Stimulated activated CD8-positive, alpha-beta memory T cell treated with anti-CD3 and anti-CD28 coated beads, Interleukin-12 subunit alpha, Interleukin-12 subunit beta, amount 100 ng/mL, for 24 hours (primary cell): ENCODE measurements at regions not wholly inside any gene's neighbourhood (a gene's known extent, or its start where the extent isn't known, plus 50 kb on each side); places are given as distances from the start of the nearest gene placed in this dataset.

Source experiments
- DNase-seq: peaks from one replicate; pipeline ENCODE4 v3.0.0-alpha.2; 2020; ENCODE audit errors: extremely low read depth

DNA sequence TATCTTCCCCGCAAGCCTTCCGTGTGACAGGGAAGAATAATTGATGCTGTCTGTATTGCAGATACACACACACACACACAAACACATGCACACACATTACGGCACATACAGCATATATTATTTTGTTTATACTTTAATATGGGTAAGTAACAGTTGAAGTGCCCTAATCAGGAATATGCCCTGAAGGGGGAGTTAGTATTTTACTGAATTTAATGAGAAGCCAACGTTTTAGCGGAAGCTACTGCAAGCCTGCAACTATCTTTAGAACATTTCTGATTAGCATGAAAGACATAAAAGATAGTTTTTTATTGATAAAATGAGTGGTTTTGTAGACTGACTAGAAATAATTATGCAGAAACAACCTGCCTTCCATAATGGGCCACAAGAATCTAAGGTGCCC lies 296.6 kb upstream of the SLCO3A1 start:
- DNase-seq: no peak

DNA sequence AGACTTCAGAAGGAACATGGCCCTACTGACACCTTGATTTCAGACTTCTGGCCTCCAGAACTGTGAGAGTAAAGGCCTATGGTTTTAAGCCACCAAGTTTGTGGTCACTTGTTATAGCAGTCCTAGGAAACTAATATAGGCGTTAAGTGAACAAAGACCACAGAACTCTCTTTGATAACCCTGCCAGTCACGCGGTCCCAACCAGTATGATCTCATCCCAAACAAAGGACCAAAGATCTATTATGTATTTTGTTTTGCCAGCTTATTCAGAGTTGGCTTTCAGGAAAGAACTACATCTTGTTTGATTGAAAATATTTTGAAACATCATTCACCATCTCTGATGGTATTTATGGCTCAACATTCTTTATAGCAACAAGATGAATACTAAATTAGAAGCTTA lies 294.4 kb upstream of the SLCO3A1 start:
- DNase-seq: no peak

DNA sequence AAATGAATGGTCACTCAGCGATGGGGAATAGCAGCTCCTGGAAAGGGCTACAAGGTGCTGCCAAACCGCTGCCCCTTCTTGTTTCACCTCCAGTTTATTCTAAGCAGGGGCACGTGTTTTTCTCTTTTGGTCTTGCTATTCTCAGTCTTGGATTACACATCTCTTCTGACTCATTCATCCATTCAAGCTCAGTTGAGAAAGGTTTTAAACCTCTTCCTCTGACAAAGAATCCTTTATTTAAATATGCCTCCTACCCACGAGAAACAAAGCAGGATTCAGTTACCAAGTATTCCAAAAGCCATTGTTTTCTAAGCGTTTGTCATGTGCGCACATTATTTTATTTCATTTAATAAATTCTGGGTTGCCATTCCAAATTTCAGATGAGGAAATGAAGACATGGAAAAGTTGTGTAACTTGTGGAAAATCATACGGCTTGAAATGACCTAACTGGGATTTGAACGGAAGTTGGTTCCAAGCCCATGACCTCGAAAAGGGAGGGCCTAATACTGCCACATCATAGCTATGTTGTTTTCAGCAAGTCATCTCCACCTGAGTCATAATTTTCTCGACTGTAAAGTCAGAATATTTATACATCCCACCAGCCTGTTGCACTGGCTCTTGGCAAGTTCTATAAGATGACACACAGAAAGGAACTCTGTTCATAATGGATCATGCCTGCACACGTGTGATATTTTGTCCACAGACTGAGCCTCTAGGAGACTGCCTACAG lies 292.0 kb upstream of the SLCO3A1 start:
- no peak for DNase-seq

DNA sequence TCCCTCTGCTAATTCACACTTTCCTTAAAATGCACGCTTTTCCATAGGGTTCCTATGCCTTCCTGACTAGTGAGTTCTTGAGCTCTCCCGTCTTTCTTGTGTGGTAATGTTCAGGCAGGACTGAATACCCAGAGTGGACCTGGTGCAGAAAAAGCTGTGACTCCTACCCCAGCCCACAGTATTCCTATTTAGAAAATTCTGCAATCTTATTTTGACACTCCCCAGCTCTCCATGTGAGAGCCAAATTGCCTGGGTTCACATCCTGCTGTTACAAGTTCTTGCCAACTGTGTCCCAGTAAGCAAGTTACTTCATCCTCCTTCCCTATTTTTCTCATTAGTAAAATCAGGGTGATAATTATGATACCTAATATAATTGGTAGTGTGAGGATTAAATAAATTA lies 290.8 kb upstream of the SLCO3A1 start:
- DNase-seq: no peak

GRCh38 chr15:91564631-91565030 lies 288.9 kb upstream of the SLCO3A1 start:
- DNase-seq: no peak

- DNase-seq: no peak
Measured at GRCh38 chr15:91566141-91566540, 287.4 kb upstream of the SLCO3A1 start.

DNA sequence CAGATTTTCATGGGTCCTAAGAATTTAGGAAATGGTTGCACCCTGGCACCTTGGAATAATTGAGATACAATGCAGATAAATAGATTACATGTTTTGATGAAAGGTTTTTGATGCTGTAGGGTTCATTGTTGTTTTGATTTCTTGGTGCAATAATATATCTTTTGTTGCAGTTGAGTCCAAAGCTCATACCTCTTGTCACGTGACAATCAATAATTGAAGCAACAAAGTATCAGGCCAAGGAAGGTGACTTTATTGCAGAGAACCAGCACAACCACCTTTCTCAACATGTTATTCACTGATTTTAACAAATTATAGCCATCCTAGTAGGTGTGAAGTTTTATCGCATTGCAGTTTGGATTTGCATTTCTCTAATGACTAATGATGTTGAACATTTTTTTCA lies 285.5 kb upstream of the SLCO3A1 start:
- no peak for DNase-seq

- DNase-seq: no peak
Measured at GRCh38 chr15:91572110-91572509, 281.4 kb upstream of the SLCO3A1 start.

GRCh38 chr15:91576096-91576495 lies 277.4 kb upstream of the SLCO3A1 start:
- DNase-seq: no peak

GRCh38 chr15:91578511-91578910 lies 275.0 kb upstream of the SLCO3A1 start:
- no peak for DNase-seq

GRCh38 chr15:91584895-91585294 lies 268.6 kb upstream of the SLCO3A1 start:
- DNase-seq: no peak

GRCh38 chr15:91586560-91586959 lies 266.9 kb upstream of the SLCO3A1 start:
- no peak for DNase-seq

DNA sequence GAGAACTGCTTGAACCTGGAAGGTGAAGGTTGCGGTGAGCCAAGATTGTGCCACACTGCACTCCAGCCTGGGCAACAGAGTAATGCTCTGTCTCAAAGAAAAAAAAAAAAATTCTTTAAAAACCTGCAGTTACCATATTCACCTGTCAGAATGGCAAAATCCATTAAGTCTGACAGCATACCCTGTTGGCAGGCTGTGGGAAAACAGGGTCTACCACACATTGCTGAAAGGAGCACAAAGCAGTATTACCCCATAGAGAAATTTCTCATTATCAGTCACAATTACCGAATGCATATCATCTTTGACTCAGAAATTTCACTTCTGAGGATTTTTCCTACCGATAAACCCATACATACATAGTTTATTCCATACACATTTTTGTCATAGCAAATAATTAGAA lies 264.1 kb upstream of the SLCO3A1 start:
- no peak for DNase-seq

GRCh38 chr15:91592567-91592966 lies 260.9 kb upstream of the SLCO3A1 start:
- DNase-seq: no peak

DNA sequence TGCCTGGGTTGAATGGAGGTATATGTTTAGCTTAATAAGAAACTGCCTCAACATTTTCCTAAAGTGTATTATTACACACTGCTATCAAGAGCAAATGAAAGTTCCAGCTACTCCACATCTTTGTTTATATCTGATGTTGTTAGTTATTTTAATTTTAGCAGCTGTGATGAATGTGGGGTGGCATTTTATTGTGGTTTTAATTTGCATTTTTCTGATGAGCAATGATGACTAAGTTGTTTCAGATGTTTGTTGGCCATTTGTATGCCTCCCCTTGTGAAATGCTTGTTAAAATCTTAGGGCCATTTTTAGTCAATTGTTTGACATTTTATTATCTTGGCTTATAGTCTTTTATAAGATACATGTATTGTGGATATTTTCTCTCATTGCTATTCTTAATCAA lies 260.4 kb upstream of the SLCO3A1 start:
- DNase-seq: no peak

GRCh38 chr15:91593653-91594052 lies 259.9 kb upstream of the SLCO3A1 start:
- no peak for DNase-seq

- no peak for DNase-seq
Measured at GRCh38 chr15:91599261-91599660, 254.2 kb upstream of the SLCO3A1 start.

DNA sequence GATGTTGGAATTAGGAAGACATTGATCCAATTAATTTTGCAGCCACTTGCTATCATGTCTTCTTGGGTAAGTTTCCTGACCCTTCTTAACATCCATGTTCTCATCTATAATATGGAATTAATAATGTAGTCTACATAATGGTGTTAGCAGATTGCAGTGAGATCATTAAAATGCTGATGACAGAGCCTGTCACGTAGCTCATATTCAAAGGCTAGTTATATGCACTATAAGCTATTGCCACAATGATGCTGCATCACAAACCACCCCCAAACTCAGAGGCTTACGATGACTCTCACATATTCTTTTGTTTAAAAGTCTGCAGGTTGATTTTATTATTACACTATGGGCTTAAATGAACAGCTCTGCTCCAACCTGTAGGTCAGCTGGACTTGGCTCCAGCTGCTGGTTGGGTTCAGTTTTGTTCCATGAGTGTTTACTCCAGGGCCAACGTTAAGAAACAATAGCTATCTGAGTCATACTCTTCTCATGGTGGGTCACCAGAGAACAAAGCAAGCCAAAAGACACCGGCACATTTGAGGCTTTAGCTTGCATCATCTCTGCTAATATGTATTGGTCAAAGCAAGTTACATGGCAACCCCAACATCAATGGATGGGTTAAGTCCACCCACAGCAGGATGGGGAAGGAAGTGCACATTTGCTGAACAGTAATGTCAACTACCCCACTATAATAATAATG lies 250.0 kb upstream of the SLCO3A1 start:
- no peak for DNase-seq

- no peak for DNase-seq
Measured at GRCh38 chr15:91604122-91604521, 249.4 kb upstream of the SLCO3A1 start.

DNA sequence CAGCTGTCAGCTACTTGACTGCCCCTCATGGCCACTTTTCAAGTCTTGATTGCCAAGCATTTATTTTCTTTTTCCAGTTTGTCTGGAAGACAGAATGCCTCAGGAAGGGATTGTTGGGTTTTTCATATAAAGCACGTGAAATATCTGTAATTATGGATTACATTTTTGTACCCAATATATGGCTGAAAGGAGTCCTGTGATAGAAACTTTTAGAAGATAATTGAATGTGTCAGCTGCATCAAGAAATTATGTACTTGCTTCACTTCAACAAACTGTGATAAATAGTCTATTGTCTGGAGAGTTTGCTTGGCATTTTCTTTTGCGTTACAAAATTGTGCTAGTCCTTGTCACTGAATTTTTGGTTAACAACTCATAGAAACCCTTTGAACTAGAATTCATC lies 247.9 kb upstream of the SLCO3A1 start:
- no peak for DNase-seq

DNA sequence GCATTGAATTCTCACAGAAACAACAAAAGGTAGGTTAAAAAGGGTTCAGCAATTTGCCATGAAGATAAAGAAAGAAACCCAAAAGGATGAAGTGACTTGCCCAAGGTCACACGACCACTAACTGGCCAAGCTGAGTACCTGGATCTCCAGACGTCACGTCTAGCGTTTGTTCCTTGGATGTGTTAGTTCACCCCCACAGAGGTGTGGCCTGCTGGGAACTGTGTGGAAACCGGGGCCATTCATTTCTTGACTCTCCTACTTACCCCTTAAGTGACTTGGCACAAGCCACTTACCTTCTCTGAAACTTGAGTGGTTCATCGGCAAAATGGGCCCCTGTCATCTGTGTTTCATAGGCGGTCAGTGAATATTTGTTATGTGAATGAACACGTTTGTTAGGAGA lies 244.3 kb upstream of the SLCO3A1 start:
- no peak for DNase-seq

DNA sequence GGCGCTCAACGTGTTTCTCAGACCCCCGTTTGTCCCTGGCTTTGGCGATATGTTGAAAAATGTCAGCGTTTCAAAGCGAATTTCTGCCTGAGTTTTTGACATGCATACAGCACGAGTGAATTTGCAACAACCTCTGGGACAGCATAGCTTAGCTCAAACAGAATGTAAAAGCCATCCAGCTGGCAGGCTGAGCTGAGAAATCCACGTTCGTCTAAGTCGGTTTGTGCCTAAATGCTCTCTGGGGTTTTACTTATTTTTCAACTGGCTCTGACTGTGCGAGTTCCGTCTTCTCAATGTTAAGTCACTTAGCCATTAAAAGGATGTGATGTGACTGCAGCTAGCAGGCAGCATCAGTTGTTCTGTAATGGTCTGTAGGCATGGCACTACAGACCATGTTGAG lies 243.5 kb upstream of the SLCO3A1 start:
- DNase-seq: no peak

- no peak for DNase-seq
Measured at GRCh38 chr15:91611561-91612323, 241.8 kb upstream of the SLCO3A1 start.
